HL-60/S4 treated with retinoic acid at 250 ng/mL for 4 days and 3 days (cell line): ENCODE measurements at regions not wholly inside any gene's neighbourhood (a gene's known extent, or its start where the extent isn't known, plus 50 kb on each side); places are given as distances from the start of the nearest gene placed in this dataset.
"Not testable (repeated sequence)": the region's sequence is repeated elsewhere in the genome, so short reads cannot be mapped to it uniquely, and the experiment has no call there.

Source experiments
- in situ Hi-C: fragments of 300-500 bp; cut with MboI; formaldehyde crosslinking; loops from 2 replicates; pipeline ENCODE4 v1.7.0; 2022; ENCODE audit warnings: low sequenced_read_pairs

- in situ Hi-C loops, result no loop called here
Observed at GRCh38 chr2:175432793-175433192, 251.3 kb upstream of the ATP5MC3 start.

GRCh38 chr2:175432021-175432420, 250.5 kb upstream of the ATP5MC3 start:
- in situ Hi-C loops, result no loop called here

DNA sequence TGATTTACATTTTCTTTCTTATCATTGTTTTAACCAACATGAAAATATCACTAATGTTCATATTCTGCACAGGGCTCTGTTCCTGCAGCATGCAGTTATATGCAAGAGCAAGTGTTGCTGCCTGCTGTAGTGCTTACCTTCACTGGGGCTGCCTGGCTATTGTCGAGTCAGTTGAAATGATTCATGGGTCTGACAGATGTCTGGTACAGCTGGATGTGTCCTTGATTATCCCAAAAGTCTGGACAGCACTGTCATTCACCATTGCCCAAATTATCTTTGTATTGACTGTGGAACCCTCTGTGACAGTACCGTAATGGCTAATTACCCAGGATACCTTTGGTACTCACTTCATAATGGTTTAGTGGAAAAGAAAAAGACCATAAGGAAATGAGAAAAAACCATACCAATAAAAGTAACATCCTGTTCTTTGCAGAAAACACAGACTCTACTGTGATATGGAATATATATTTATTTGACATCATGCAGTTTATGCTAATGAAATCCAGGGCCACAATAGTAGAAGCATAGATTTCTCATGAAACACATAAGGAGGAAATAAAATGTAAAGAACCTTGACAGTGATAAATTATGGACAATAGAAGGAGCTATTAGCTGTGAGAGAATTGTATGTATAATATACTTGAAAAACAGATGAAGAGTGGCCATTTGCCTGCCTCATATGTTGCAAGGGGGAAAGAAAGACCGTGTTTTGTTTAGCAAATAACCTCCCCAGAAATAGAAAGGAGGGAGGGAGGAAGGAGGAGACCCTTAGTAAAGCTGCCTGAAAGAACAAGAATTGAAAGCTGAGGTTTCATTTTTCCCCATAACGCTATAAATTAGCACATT, 249.8 kb upstream of the ATP5MC3 start:
- in situ Hi-C loops, result no loop called here

DNA sequence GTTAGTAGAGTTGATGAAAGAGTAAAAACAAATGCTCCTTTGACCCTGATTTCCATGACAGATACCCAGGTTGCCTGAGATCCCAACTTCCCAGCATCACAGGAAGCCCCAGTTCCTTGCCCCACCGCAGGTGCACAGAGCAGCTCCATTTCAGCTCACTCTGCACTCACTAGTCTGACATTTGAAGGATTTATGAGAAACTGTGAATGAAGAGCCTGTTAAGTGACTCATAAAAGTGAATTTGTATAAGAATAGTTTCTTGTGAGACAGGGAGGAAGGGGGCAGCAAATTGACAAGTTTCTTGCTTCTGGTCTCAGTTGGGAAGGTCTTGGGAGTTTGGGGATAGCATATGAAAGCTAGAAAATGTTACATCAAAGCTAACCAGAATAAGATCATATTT, 248.7 kb upstream of the ATP5MC3 start:
- in situ Hi-C loops, result no loop called here

GRCh38 chr2:175418224-175418835, 236.8 kb upstream of the ATP5MC3 start:
- in situ Hi-C loops, result no loop called here

DNA sequence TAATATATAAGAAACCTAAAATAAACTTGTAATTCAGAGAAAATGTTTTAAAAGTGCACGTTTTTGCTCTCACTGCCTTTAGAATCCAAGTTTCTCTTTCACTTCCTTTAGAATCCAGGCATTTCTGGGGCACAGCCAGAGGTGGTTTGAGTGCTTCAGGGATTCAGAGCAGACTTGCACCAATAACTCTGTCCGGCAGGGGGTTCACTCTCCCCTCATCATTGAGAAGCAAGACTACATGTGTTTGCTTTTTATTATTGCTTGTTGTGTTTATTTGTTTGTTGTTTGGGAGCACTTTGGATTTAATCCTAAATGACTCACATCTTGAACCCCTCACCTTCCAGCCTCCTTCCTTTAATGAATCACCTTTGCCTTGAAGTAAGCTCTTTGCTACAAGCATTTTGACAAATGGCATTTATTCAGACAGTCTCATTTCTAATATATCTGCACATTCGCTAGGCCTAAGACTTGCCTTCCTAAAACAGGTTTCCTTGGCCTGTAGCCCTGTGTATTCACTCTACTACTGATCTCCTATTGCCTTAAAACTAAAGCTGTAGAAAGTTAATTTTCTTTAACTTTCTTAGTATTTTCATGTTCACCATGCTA, 233.5 kb upstream of the ATP5MC3 start:
- in situ Hi-C loops, result no loop called here

DNA sequence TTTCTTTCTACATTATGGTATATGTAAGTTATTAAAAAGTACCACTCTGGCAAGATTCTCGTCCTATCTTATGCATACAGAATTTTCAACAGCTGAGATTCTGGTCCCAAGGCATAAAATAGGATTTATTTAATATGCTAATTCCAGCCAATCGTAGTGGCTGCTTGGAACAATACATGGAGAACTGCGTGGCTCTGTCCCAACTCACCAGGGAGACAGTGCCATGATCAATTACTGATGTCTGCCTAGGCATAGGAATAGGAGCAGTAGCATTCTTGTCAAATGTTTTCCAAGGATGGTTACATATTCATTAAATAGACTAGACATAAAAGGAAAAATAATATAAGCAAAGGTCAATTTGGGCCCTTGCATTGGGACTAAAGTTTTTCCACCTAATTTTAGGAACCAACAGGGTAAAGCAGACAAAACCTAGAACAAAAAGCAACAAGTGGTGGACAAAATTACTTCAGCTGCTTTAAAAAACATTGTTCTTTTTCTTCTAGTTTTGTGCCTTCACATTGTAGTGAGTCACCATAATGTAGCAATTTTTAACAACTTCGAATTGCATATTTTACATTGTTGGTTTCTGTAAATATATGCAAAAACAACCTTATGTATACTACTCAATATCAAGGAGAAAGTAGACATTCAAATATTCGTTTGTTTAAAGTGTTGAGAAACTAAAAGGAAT, 232.8 kb upstream of the ATP5MC3 start:
- in situ Hi-C loops, result no loop called here

- in situ Hi-C loops, result not testable (repeated sequence)
Observed at GRCh38 chr2:175410941-175411340, 229.4 kb upstream of the ATP5MC3 start.

DNA sequence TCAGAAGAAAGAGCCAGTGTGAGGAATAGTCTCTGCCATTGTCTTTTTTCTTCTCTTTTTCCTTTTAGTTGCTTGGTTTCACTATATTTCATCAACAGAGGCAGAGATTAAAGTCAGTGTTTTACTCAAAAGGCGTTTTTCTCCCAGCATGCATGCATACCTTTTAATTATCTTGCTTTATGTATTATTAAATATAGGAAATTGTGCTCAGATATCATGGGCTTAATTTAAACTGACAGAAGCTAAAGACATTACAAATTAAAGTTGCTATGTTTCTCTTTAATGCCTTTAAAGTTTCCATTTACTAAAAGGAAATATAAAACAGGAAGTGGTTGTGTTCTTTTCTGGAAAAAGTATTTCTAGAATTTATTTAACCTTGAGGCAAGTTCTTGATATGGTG, 223.3 kb upstream of the ATP5MC3 start:
- in situ Hi-C loops, result no loop called here

DNA sequence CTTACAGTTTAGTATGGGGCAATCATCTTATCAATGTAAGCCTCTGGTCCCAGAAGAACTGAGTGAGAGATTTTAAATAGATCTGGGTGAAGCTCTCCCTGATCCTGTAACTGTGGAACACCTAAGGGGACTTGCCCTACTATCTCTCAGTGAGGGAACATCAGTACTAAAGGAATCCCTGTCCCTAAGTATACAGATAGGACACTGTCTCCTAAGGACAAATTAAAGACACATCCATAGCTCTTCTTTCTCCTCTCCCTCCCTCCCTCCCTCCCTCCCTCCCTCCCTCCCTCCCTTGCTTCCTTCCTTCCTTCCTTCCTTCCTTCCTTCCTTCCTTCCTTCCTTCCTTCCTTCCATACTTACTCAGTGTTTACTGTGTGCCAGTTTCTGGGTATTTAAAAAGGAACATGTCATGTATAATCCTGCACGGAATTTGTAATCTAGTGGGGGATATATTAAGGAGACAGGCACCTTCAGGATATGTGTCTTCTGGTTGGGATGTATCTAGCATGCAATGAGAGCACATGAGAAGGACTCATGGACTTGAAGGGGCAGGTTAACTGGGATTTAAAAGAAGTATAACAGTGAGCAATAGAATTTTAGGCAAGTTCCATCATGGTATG, 222.2 kb upstream of the ATP5MC3 start:
- in situ Hi-C loops, result no loop called here

DNA sequence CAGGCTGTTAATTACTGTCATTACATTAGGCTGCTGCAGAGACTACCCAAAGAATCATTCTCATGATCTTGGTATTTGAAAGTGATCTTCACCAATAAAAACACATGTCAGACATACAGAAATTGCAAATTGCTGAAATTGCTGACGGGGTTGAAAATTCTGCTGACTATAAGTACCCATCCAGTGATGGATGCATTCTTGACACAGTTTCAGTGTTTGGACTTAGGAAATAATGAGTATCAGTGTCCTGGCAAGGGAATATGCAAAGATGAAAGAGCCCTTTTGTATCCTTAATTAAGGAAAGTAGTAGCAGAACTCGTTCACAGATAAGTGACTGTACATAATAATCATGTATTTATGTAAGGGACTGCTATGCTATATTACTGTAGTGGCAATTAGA, 221.1 kb upstream of the ATP5MC3 start:
- in situ Hi-C loops, result no loop called here

- in situ Hi-C loops, result no loop called here
Observed at GRCh38 chr2:175401956-175402469, 220.5 kb upstream of the ATP5MC3 start.

DNA sequence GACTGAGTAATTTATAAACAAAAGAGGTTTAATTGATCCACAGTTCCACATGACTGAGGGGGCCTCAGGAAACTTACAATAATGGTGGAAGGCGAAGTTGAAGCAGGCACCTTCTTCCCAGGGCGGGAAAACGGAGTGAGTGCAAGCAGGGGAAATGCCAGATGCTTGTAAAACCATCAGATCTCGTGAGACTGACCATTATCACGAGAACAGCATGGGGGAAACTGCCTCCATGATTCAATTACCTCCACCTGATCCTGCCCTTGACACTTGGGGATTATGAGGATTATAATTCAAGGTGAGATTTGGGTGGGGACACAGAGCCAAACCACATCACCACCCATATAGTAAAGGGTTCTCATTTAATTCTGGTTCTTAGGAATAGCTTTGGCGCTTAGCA, 219.5 kb upstream of the ATP5MC3 start:
- in situ Hi-C loops, result no loop called here

DNA sequence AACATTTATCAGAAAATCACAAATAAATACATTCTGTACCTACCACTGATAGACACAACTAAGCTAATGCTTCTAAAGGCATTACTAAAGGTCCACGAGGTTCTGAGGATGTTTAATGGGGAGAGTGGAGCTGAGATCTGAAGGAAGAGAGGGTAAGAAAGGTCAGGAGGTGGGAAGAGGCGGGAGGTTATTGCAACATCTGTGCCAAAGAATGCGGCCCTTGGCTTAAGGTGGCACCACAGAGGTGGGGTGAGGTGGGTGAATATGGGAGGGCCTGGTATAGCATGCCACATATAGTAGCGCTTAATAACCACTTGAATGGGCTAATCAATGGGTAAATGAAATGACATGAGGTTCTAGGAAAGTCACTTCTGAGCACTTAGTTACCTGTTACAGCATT, 217.8 kb upstream of the ATP5MC3 start:
- in situ Hi-C loops, result no loop called here

DNA sequence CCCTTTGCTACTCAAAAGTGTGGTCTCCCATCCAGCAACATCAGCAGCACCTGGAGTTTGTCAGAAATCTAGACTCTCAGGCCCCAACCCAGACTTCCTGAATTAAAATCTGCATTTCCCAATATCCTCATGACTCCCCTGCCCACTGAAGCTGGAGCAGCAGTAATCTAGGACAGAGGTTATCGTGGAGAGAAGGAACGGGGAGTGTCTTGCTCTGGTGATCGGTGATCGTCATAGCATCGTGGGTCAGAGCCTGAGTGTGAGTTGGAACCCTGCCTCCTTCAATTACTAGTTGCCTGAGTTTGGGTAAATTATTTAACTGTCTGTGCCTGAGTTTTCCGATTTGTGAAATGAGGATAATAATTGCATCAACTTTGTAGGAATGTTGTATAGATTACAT, 217.3 kb upstream of the ATP5MC3 start:
- in situ Hi-C loops, result no loop called here

GRCh38 chr2:175396696-175397095, 215.2 kb upstream of the ATP5MC3 start:
- in situ Hi-C loops, result no loop called here

DNA sequence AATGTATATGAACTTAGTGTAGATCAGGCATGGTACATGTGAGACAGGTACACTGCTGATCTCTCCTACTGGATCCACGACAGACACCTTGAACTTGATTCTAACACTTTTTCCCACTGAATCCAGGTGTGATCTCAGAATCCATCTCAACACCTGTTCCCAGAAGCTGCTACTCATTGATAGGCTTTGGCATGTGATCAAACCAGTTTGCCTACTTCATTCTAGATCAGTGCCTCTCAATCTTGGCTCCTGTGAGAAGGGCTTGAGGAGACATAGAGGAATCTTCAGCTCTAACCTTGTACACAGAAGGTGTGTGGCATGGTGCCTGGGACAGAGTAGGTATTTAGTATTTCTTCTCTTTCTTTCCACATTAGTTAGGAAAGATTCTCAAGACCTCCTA, 212.3 kb upstream of the ATP5MC3 start:
- in situ Hi-C loops, result no loop called here

DNA sequence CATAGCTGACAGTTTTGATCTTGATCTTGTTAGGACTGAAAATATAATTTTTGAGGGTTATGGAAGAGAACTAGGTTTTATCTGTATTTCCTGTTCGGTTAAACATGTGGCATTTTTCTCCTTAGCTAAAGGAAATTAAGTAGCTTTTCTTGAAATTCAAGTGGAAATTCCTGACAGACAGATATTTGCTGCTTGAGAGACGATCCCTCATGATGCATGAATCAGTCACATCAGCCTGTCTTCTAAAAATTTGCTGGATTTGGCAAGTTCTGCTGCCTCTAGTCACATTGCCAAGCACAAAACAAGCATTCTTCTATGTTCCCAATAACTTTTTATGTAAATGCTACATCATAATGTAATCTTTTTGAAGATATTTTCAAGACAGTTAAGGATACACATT, 201.8 kb upstream of the ATP5MC3 start:
- in situ Hi-C loops, result no loop called here

- in situ Hi-C loops, result loop anchor here (25.0 kb wide), 1 partner anchor 714 kb away; the partner anchor contains the start of genes EVX2, HOXD12 and HOXD13
Observed at GRCh38 chr2:175373729-175374128, 192.2 kb upstream of the ATP5MC3 start.
